ENCODE measurements at regions not wholly inside any gene's neighbourhood (a gene's known extent, or its start where the extent isn't known, plus 50 kb on each side); places are given as distances from the start of the nearest gene placed in this dataset.

GRCh38 chrX:138777230-138777629, 65.7 kb upstream of the FGF13 start:
- TF ChIP-seq CEBPB (IDR thresholded peaks at IDR 0.05): no peak
- TF ChIP-seq RAD21 (IDR thresholded peaks at IDR 0.05; ENCODE audit: low read depth): no peak
- TF ChIP-seq EP300 (IDR thresholded peaks at IDR 0.05; ENCODE audit: borderline replicate concordance): no peak
- no peak for TF ChIP-seq MAX (IDR thresholded peaks at IDR 0.05)
- TF ChIP-seq CREB1 (IDR thresholded peaks at IDR 0.05; ENCODE audit: low read depth): no peak
- no peak for TF ChIP-seq ZBTB7A (IDR thresholded peaks at IDR 0.05; ENCODE audit: low read depth)
- TF ChIP-seq YY1 (IDR thresholded peaks at IDR 0.05; ENCODE audit: low read depth): no peak
